ENCODE measurements at regions not wholly inside any gene's neighbourhood (a gene's known extent, or its start where the extent isn't known, plus 50 kb on each side); places are given as distances from the start of the nearest gene placed in this dataset.

DNA sequence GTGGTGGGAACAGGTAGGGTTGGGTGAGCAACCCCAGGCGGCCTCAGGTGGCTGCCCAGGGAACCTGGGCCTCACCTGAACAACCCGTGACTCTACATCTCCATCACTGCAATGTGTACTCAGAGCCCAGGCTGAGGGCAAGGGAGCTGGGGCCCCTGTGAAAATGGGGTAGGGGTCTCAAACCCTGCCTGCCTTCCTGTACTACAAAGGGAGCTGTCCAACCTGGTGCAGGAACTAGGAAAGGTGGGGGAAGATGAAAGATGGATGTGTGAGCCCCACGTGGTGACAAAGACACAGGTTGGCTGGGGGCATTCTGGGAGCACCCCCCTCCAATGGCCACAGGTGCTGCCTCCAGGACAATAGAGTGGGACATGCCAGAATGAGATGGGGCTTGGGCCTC lies 62.1 kb upstream of the SLC2A12 start:
- TF ChIP-seq CTCF (conservative IDR thresholded peaks at IDR 0.05; ENCODE audit: low read depth in 2 of 2) (no peak), EZH2 (IDR thresholded peaks at IDR 0.05; ENCODE audit: low read depth, unreplicated experiment) (no peak), ETS1 (IDR thresholded peaks at IDR 0.05) (no peak), JUNB (IDR thresholded peaks at IDR 0.05; ENCODE audit: unreplicated experiment) (no peak), POLR2AphosphoS5 (IDR thresholded peaks at IDR 0.05; ENCODE audit: low read depth) (no peak), ZNF114 (CRISPR knock-in tag; IDR thresholded peaks at IDR 0.05) (no peak), EZH2phosphoT487 (IDR thresholded peaks at IDR 0.05; ENCODE audit: unreplicated experiment) (no peak), NANOG (IDR thresholded peaks at IDR 0.05; ENCODE audit: borderline replicate concordance) (no peak), CREB1 (CRISPR knock-in tag; IDR thresholded peaks at IDR 0.05; ENCODE audit: low read depth) (no peak)
